Sciatic nerve (tissue), 2 donors: ENCODE measurements at regions not wholly inside any gene's neighbourhood (a gene's known extent, or its start where the extent isn't known, plus 50 kb on each side); places are given as distances from the start of the nearest gene placed in this dataset.
A peak's percentile ranks its signal among the peaks of the same experiment; 100 is the strongest.

ENCODE experiments used
- ATAC-seq: fragments of 200-7000 bp; cut with Tn5 transposase; one replicate; pipeline ENCODE4 v1.9.1; 2020; ENCODE audit warnings: mild to moderate bottlenecking, moderate library complexity
- DNase-seq: peaks from one replicate; pipeline ENCODE4 v3.0.0-alpha.2; 2020; ENCODE audit warnings: low spot score
- intact Hi-C: fragments of 100-400 bp; cut with DNase I; formaldehyde crosslinking; loops from one replicate; pipeline ENCODE4 v1.14.2; 2022
- donor health status: DM: no; HTN: no; CAD: no.
- donor health status: DM: no; HTN: no; CAD: no.

DNA sequence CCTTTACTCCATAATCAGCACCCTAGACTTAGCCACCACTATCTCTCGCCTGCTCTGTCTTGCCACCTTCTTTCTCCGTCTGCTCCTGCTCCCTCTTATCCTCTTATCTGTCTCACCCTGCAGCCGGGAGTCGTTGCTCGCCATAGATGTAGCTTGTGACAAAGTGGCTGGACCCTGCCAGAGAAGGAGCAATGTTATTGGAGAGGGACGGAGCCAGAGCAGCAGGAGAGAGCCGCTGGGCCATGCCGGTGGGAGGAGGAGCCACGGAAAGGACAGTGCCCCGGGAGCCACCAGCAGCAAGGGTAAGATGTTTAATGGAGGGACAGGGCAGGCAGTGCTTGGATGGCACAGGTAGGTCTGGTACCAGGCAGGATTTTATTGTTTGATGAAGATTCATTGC is 137.3 kb downstream of the SEC61B start:
- intact Hi-C loops, result no loop called here
- ATAC-seq (no peak), DNase-seq (no peak)

DNA sequence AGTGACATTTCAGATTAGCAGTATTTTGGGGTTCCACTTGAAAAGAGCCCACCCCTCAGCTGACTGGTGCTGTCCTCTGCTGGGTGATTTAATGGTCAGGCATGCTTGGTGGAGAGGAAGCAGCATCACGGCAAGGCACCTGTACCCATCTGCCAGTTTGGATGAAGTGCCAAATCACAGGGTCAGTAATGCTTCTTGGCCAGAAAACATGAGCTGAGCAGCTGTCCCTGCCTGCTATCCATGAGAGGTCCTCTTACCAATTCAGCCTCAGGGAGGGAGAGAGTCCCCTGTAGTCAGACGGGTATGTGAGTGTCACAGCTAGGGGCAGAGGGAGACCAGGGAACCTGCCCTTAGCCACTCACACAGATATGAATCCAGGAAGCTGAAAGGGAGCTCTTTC is 137.9 kb downstream of the SEC61B start:
- ATAC-seq, result no peak
- DNase-seq, result no peak
- intact Hi-C loops, result no loop called here

DNA sequence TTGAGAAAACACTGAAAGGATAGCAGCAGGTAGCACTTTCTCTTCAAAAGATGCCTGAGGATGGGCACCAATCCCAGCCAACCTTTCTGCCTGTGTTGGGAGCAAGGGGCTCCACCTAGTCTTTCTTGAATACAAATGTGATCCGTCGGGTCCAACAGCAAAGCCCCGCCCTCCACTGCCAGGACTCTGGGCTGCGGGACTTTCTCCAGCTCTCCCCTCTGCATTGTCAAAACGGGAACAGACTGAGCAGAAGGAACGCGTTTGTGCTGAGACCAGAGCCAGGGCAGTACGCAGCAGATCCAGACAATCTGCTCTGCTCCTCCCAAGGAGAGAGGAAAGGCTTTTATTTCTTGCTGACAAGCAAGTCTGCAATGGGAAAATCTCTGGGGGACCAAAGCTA is 139.7 kb downstream of the SEC61B start:
- intact Hi-C loops, result no loop called here

DNA sequence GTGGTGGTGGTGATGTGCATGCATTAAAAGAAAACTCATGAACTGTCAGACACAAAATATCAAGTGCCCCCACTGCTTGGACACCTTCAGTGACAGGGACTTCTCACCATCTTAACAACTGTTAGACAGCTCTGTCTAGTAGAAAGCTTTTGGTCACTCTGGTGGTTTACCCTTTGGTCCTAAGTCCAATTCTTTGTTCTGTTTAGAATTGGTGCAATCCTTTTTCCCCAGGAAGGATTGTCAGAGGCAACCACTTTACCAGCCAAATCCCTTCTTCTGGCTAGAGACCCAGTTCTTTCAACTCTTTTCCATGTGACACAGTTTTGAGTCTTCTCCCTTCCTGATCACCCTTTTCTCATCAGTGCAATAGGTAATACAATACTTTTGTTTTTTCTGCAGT is 140.2 kb downstream of the SEC61B start:
- intact Hi-C loops, result no loop called here
- peak; percentile 52 for ATAC-seq

More for the DNA sequence above, 139.7 kb downstream of the SEC61B start:
- peak; percentile 59 for ATAC-seq
- no peak for DNase-seq

DNA sequence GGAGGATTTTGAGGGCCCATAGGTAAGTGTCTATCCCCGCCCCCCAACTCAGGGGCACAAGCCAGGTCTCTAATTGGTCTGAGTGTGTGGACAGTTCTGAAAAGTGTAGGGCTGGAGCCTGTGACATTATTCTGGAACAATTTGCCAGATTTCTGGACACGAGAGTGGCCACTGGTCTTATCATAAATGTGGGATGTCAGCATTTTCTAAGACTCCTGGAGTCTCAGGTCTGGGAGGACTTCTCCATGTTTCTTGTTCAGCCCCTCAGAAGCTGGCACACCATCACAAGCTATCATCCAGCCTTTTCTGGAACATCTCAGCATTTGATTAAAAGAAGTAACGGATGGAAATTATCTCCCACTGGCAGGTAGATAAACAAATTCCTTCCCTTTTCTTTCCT is 141.4 kb downstream of the SEC61B start:
- intact Hi-C loops, result no loop called here
- ATAC-seq (no peak), DNase-seq (no peak)

More for the DNA sequence above, 140.2 kb downstream of the SEC61B start:
- no peak for DNase-seq

DNA sequence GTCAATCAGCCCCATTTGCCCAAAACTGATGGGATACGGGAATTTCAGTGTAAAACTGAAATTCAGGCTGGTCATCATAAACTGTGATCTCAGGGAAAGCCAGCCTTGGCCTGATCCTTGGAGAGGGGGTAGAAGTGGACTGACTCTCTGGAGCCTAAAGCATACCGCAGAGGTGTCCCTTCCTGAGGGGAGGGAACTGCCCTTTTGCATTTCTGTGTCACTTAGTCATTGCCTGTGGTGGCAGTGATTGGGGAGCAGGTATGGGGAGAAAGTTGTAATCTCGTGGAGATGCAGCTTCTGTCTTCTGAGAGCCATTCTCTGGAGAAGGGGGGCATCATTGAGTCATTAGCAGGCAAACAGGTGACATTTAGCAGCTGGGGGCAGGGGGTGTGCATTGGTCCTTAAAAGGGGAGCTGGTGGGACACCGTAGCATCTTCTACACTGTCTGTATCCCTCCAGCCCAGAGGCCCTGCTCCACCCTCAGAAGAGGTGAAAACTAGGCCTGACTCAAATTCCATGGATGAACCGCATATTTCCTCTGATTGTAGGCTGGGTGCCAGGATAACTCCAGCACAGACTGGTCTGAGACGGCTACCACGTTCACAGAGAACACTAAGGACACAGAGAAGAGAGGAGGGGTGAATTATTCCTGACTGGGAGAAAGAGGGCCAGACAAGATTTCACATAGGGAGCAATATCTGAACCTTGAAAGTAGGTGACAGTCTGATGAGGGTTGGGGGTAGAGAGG is 143.3 kb downstream of the SEC61B start:
- intact Hi-C loops, result no loop called here
- DNase-seq (no peak), ATAC-seq (no peak)

DNA sequence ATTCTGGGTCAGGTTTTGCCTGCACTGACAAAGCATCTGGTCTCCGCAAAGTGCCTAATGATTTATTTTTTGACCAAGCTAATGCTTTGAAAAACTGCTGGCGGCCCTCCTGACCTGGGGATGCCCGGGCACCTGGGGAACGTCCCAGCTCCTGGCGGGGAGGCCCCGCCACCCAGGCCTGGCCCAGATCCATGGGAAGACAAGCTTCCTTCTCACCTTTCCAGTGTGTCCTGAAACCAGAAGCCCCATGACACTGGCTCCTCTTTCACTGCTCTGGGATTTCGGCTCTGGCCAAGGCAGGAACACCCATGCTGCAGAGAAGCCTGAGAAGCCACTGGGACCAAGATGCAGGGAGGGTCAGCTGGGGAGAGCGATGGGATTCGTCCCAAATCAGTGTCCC is 144.1 kb downstream of the SEC61B start:
- DNase-seq (no peak), ATAC-seq (no peak)
- intact Hi-C loops, result no loop called here

DNA sequence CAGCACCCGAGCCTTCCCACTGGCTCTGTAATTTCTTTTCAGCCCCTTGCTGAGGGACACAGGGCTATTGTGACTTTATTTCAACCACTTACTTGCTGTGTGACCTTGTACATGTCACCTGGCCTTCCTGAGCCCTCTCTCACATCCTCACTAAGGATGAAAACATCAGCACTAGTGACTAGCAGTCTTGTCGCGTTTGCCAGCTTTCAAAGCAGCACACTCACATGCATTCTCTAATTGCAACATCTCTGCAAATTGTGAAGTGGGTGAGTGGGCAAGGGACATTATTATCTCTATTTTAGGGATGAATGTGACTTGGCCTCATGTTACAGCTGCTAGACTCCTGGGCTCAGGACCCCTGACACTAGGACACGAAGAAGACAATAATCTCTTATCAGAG is 144.5 kb downstream of the SEC61B start:
- ATAC-seq, result no peak
- intact Hi-C loops, result no loop called here
- DNase-seq, result no peak

DNA sequence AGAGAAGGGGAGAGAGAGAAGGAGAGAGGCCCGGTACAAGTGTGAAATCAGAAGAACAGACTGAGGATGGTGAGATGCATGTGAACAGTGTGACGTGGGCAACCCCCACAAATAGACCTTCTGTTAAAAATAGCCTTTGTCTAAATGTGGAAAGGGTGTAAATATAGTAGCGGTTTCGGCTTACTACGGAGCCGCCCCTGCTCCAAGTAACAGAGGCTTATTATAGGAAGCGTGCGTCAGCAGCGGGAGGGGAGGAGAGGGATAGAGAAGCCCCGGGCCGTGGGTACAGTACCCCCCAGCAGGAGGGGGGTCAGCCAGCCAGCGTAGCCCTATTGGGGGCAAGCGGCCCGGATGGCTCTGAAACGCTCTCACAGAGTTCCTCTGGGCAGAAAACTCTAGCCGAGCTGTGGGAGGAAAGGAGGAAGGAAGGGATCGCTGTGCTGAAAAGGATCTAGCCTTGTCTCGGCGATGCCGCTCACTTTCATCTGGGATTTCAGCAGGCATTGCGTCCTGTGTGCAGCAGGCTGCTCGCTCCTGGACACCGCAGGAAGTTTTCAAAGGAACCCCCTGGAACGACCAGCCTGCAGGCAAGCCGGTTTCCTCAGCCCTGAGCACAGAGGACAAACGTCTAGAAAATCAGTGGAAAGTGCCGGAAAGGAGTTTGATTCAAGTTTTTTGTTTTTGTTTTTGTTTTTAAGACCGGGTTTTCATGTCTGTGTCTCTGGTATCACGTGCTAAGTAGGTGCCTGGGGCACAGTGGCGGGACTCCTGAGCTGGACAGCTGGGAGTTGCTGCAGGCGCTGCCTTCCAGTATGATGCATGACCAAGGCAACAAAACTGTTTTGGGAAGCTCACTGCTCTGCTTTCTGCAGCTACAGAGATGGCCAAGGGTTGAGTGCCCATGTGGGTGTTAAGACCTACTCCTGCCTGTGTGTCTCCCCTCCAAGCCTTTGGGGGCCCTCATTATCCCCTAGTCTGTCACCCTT is 146.6 kb downstream of the SEC61B start:
- ATAC-seq (peak; percentile 93), DNase-seq (peak; percentile 81)
- intact Hi-C loops, result no loop called here

DNA sequence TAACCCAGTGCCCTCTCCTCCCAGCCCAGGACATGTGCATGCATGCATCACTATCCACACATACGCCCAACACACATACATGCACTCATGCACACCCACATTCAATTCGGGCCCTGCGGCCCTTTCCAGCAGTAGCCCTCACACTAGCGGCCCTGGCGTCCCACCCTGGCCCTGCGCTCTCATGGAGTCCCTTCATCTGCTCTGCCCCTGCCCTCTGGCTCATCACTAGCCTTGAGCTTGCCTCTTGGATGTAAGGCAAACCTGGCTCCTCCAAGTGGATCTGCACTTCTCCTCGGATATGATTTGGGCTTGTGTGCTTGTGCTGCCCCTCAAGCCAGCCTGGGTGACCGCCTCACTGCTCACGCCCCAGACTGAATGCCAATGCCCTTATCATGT is 147.2 kb downstream of the SEC61B start:
- intact Hi-C loops, result no loop called here
- ATAC-seq, result no peak
- no peak for DNase-seq

DNA sequence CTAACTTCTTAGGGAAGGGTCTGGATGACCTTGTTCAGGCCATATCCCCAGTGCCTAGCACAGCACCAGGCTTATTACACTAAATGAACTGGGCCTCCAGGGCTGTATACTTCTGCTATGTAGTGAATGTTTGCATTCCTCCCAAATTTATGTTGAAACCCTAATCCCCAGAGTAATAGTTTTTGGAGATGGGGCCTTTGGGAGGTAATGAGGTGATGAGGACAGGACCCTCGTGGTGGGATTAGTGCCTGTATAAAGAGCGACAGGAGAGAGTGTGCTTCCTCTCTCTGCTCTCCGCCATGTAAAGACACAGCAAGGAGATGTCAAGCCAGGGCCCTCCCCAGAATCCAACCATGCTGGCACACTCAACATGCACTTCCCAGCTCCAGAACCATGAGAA is 148.3 kb downstream of the SEC61B start:
- intact Hi-C loops, result no loop called here
- DNase-seq (no peak), ATAC-seq (no peak)

DNA sequence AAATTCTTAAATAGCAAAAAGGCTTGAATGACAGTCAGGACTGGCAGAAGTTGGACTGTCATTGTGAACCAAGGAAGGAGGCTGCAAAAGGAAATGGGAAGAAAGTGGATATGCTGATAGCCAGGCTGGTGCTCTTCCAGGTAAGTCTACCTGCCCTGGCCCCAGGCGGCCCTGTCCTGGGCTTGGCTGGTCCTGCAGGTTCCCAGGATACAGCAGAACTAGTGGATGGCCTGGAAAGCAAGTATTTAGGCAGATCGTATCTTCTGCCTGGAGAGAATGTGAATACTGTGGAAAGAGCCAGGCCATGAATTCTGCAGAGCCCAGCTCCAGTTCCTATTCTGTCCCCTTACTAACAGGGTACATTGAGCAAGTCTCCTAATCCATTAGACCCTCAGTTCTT is 149.3 kb downstream of the SEC61B start:
- ATAC-seq (no peak), DNase-seq (no peak)
- intact Hi-C loops, result no loop called here

DNA sequence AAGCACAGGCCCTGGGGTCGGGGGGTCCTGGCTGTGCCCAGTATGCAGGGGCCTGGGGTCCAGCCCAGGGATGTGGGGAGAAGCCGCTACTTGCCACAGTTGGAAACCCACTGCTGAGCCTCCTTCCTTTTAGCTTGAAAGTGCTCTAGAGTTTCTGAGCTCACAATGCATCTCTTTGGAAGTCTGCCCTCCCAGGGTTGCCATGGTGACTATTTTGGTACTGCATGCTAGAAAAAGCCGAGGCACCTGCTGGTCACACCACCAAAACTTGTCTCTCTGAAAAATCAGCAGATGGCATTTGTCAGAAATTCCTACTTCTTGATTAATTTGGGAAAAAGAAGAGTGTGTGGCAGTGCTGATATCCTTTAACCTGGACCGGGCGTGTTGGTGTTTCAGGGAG is 151.8 kb downstream of the SEC61B start:
- no peak for ATAC-seq
- DNase-seq, result no peak
- intact Hi-C loops, result no loop called here

DNA sequence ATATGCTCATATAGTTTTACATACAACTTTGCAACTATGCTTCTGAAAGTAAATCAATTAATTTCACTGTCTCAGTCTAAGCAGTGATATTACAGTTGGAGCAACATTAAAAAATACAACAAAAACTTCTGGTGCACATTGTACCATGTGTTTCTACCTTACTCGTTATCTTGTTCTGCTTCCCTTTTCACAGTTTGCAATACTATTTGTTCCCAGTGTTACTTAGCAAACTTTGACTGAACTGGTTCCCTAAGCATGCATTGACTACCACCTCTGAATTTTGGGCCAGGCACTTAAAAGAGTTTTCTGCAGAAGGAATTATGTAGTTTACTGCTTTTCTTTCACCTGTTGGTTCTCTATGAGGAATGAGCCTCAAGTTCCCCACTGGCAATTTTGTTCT is 152.7 kb downstream of the SEC61B start:
- DNase-seq, result no peak
- ATAC-seq, result no peak
- intact Hi-C loops, result no loop called here

DNA sequence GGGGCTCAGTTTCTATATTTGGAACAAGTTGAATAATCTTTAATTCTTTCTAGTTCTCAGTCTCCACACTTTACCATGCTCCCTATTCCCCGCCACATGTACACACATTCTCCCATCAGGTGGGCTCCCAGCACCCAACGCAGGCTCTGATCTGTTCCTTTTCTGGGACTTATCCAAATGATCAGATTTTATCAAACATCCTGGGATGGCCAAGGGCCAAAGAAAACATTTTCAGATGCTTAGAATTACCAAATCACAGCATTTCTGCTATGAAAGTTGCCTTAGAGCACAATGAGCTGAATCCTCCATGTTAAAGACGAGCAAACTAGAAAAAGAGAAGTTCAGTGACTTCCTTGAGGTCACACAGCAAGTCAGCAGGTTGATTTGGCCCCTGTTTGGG is 153.4 kb downstream of the SEC61B start:
- no peak for DNase-seq
- no peak for ATAC-seq
- intact Hi-C loops, result no loop called here

DNA sequence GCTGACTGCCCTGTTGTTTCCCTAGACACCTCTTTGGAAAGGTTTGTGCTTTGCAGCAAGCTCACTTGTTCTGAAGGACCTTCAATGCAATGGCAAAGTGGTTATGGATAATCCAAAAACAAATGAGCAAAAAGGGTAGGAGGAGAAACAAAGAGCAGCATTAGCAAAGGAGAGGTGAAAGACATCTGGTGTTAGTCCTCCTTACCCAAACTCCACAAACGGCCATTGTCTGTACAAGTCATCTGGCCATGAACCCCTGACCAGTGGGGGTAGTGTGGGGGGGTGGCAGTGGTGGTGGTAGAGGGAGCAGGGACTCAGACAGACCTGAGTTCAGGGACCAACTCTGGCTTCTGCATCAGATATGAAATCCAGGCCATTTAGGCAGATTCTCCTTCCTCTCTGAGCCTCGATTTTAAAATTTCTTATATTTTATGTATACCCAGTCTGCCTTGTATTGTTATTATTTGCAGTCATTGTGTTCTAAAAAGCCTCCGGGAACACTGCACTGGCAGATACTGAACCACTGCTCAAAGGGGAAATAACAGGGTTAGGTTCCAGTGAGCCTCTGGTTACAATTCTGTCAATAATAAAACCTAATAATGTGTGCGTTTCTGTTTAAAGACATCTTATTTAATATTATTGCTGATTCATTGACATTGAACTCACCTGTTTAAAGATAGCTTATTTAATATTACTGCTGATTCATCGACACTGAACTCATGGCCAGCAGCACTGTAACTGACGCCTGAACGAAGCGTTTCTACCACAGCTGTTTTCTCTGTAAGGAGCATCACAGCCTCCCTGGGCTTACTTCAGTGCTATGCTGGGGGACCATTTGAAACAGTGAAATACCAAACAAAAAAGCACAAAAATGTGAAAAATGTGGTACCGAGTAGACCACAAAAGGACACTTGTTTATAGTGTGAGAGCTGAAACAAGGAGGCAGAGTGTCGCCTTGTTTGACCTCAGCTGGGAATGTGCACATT is 156.0 kb downstream of the SEC61B start:
- intact Hi-C loops, result no loop called here
- DNase-seq, result no peak
- ATAC-seq, result peak; percentile 74

DNA sequence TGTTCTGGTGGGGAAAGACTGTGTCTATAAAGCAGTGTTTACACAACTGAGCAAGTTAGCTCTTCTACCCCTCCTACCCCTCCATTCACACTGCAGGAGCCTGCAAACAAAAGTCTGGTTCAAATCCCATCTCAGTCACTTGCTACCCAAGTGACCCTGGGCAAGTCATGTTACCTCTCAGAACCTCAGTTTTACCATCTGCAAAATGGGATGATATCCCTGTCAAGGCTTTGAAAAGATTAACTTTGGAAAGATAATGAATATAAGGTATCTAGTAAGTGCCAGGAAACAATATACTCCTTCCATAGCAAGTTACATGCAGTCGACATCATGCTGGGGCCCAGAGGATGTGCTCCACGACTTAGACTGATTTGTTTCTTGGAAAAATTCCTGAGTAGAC is 161.5 kb downstream of the SEC61B start:
- intact Hi-C loops, result no loop called here

DNA sequence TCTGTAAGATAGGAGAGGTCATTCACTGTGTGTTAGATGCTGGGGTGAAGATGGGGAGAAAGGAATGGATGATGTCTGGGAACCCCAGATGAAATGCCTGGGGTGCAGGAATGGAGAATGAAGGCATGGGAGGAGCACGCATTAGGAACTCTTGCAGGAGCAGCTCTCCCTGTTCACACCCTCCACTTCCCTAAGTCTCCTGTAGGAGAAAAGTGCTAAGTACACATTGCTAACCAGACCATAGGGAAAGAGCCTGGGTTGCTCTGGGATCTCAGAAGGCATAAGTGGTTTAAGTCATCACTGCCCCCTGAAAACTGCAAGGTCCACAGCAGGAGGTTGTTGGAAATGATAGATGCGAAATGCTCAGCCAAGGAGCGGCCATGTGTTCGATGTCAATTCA is 163.1 kb downstream of the SEC61B start:
- no peak for DNase-seq
- no peak for ATAC-seq
- intact Hi-C loops, result no loop called here

More for the DNA sequence above, 161.5 kb downstream of the SEC61B start:
- ATAC-seq (no peak), DNase-seq (no peak)

DNA sequence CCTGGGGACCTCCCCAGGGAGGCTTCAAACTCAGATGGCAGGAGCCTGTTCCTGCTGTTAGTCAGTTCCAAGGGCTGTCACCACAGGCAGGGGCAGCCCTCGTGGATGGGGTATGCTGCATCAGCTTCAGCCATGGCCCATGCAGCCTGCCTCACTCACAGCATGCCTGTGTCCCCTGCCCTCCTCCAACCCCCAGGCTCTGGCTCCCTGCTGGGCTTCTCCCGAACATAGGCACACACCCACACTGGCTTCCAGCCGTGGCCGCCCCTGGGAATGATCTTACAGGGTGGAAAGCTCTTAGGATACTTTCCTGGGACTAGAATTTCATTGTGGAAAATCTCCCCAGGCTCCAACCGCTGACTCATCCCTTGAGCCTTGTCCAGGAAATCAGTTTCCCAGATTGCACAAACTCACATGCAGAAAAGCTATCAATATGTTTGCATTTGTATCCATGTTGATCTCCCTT is 163.8 kb downstream of the SEC61B start:
- intact Hi-C loops, result no loop called here
- no peak for ATAC-seq

More for the DNA sequence above, 163.8 kb downstream of the SEC61B start:
- no peak for DNase-seq
